Trophoblast cell (in vitro differentiated cells and primary cell): ENCODE measurements at regions not wholly inside any gene's neighbourhood (a gene's known extent, or its start where the extent isn't known, plus 50 kb on each side); places are given as distances from the start of the nearest gene placed in this dataset.

ENCODE experiments used
- DNase-seq, 2 donors: peaks; one replicate each; pipeline ENCODE4 v3.0.0-alpha.2; 2016
- H2AFZ ChIP-seq: 2 replicates; pipeline ENCODE4 v1.6.1; 2013; ENCODE audit warnings: low read length, moderate library complexity, mild to moderate bottlenecking; ENCODE audit not compliant: insufficient read depth, poor library complexity
- H2AK5ac ChIP-seq: 2 replicates; pipeline ENCODE4 v1.6.1; 2013; ENCODE audit warnings: mild to moderate bottlenecking, low read length
- H2BK120ac ChIP-seq: 2 replicates; pipeline ENCODE4 v1.6.1; 2013; ENCODE audit warnings: low read length, mild to moderate bottlenecking, moderate library complexity; ENCODE audit not compliant: insufficient read depth, poor library complexity
- H2BK12ac ChIP-seq: 2 replicates; pipeline ENCODE4 v1.6.1; 2013; ENCODE audit warnings: mild to moderate bottlenecking, low read length, moderate library complexity
- H2BK5ac ChIP-seq: 2 replicates; pipeline ENCODE4 v1.6.1; 2013; ENCODE audit warnings: low read length, low read depth, moderate library complexity, mild to moderate bottlenecking; ENCODE audit not compliant: poor library complexity
- H3K14ac ChIP-seq: 2 replicates; pipeline ENCODE4 v1.6.1; 2013; ENCODE audit warnings: mild to moderate bottlenecking, low read length
- H3K18ac ChIP-seq: 2 replicates; pipeline ENCODE4 v1.6.1; 2013; ENCODE audit warnings: mild to moderate bottlenecking, low read length
- H3K23ac ChIP-seq: 2 replicates; pipeline ENCODE4 v1.6.1; 2013; ENCODE audit warnings: low read length
- H3K27ac ChIP-seq: 2 replicates; pipeline ENCODE4 v1.5.1; 2013; ENCODE audit warnings: low read depth, mild to moderate bottlenecking, inconsistent platforms, low read length, moderate library complexity
- H3K27me3 ChIP-seq: 2 replicates; pipeline ENCODE4 v1.6.1; 2013; ENCODE audit warnings: inconsistent platforms, mild to moderate bottlenecking, low read length, moderate library complexity; ENCODE audit not compliant: insufficient read depth
- H3K36me3 ChIP-seq, 2 experiments: 1 replicate in 1 of 2; 2 replicates in 1 of 2; pipeline ENCODE4 v1.6.1; 2013; ENCODE audit warnings: low read length in 2 of 2, mild to moderate bottlenecking in 2 of 2, moderate library complexity in 1 of 2; ENCODE audit not compliant: insufficient read depth in 2 of 2, control insufficient read depth in 1 of 2
- H3K4ac ChIP-seq: 2 replicates; pipeline ENCODE4 v1.6.1; 2013; ENCODE audit warnings: low read depth, mild to moderate bottlenecking, low read length, moderate library complexity
- H3K4me1 ChIP-seq, 2 experiments: 1 replicate in 1 of 2; 2 replicates in 1 of 2; pipeline ENCODE4 v1.6.1; 2013; ENCODE audit warnings: low read length in 2 of 2, mild to moderate bottlenecking in 2 of 2, moderate library complexity in 1 of 2; ENCODE audit not compliant: insufficient read depth in 2 of 2, control insufficient read depth in 1 of 2
- H3K4me2 ChIP-seq: 2 replicates; pipeline ENCODE4 v1.6.1; 2013; ENCODE audit warnings: inconsistent platforms, mild to moderate bottlenecking, low read length, moderate library complexity
- H3K4me3 ChIP-seq: 2 replicates; pipeline ENCODE4 v1.5.1; 2013; ENCODE audit warnings: mild to moderate bottlenecking, low read depth, low read length, inconsistent platforms
- H3K79me1 ChIP-seq: one replicate; pipeline ENCODE4 v1.6.1; 2013; ENCODE audit warnings: low read length
- H3K79me2 ChIP-seq: 2 replicates; pipeline ENCODE4 v1.6.1; 2013; ENCODE audit warnings: low read length, mild to moderate bottlenecking; ENCODE audit not compliant: control insufficient read depth, insufficient read depth, poor library complexity
- H3K9ac ChIP-seq: 2 replicates; pipeline ENCODE4 v1.6.1; 2013; ENCODE audit warnings: mild to moderate bottlenecking, low read length
- H3K9me3 ChIP-seq: 2 replicates; pipeline ENCODE4 v1.6.1; 2013; ENCODE audit warnings: low read depth, mild to moderate bottlenecking, control low read depth, inconsistent platforms, low read length; ENCODE audit not compliant: insufficient read depth
- H4K12ac ChIP-seq: 2 replicates; pipeline ENCODE4 v1.6.1; 2013; ENCODE audit warnings: low read depth, mild to moderate bottlenecking, low read length, moderate library complexity
- H4K8ac ChIP-seq: 2 replicates; pipeline ENCODE4 v1.6.1; 2013; ENCODE audit warnings: low read depth, mild to moderate bottlenecking, low read length, moderate library complexity
- H4K91ac ChIP-seq: one replicate; pipeline ENCODE4 v1.6.1; 2013; ENCODE audit warnings: low read depth, mild to moderate bottlenecking, low read length, moderate library complexity
- WGBS: extraction: QIAGEN DNeasy Blood & Tissue Kit; methylation state at CpG from one replicate; pipeline ENCODE4 v1.1.7; 2013; ENCODE audit warnings: missing lambda C conversion rate; ENCODE audit not compliant: insufficient read length, insufficient coverage; ENCODE audit errors: extremely low coverage; 5-methylcytosine and 5-hydroxymethylcytosine counted together

GRCh38 chr6:39995633-39996032 lies 61.4 kb upstream of the MOCS1 start:
- H2BK12ac ChIP-seq = no peak overlapping the region
- H3K9ac ChIP-seq = no peak overlapping the region
- no peak overlapping the region for H2BK120ac ChIP-seq
- no peak overlapping the region for H4K8ac ChIP-seq
- H2AFZ ChIP-seq = no peak overlapping the region
- no peak overlapping the region for H2BK5ac ChIP-seq
- no peaks in the 10 kb centered on the region for H3K4me1 ChIP-seq
- H4K91ac ChIP-seq = no peak overlapping the region
- H3K4me3 ChIP-seq = no peak overlapping the region
- no peak overlapping the region for H3K23ac ChIP-seq
- no peak overlapping the region for H3K14ac ChIP-seq
- DNase-seq = no peak
- H3K79me2 ChIP-seq = no peaks in the 10 kb centered on the region
- no peaks in the 10 kb centered on the region for H3K79me1 ChIP-seq
- H4K12ac ChIP-seq = no peak overlapping the region
- no peak overlapping the region for H3K18ac ChIP-seq
- H3K36me3 ChIP-seq = no peaks in the 10 kb centered on the region
- WGBS = no CpG with 5 or more reads among the region's 4 CpGs
- H3K27me3 ChIP-seq = no peaks in the 10 kb centered on the region
- no peak overlapping the region for H3K4ac ChIP-seq
- H3K27ac ChIP-seq = no peak overlapping the region
- peaks cover 23% of the 10 kb centered on the region for H3K9me3 ChIP-seq
- H2AK5ac ChIP-seq = no peak overlapping the region
- H3K4me2 ChIP-seq = no peak overlapping the region

- Histone ChIP-seq H3K18ac (no peak overlapping the region), H3K4me2 (no peak overlapping the region), H4K91ac (no peak overlapping the region), H4K12ac (no peak overlapping the region), H3K23ac (no peak overlapping the region), H2BK5ac (no peak overlapping the region), H2BK120ac (no peak overlapping the region), H3K4me3 (no peak overlapping the region), H3K4me1 (no peaks in the 10 kb centered on the region), H3K9ac (no peak overlapping the region), H3K14ac (no peak overlapping the region), H2AK5ac (no peak overlapping the region), H3K79me1 (no peaks in the 10 kb centered on the region), H4K8ac (no peak overlapping the region), H3K27me3 (no peaks in the 10 kb centered on the region), H3K27ac (no peak overlapping the region), H3K9me3 (peaks cover 10% of the 10 kb centered on the region), H2AFZ (no peak overlapping the region), H3K4ac (no peak overlapping the region), H3K79me2 (no peaks in the 10 kb centered on the region), H2BK12ac (no peak overlapping the region), H3K36me3 (no peaks in the 10 kb centered on the region)
- no CpG with 5 or more reads among the region's 7 CpGs for WGBS
- peak in 1 of 2 donors; percentile 61 for DNase-seq
Observed at GRCh38 chr6:39992861-39993622, 58.8 kb upstream of the MOCS1 start.
